Globus pallidus (tissue), 1 donor: ENCODE measurements at regions not wholly inside any gene's neighbourhood (a gene's known extent, or its start where the extent isn't known, plus 50 kb on each side); places are given as distances from the start of the nearest gene placed in this dataset.
A peak's percentile ranks its signal among the peaks of the same experiment; 100 is the strongest.

Experiments
- DNase-seq: peaks from one replicate; pipeline ENCODE4 v3.0.0-alpha.2; 2015; ENCODE audit warnings: low spot score

GRCh38 chr9:94159069-94159939, 75.0 kb downstream of the PTPDC1 start:
- no peak for DNase-seq

- DNase-seq: no peak
Observed at GRCh38 chr9:94160594-94161501, 76.6 kb downstream of the PTPDC1 start.

GRCh38 chr9:94161673-94162072, 77.4 kb downstream of the PTPDC1 start:
- DNase-seq: no peak

- no peak for DNase-seq
Observed at GRCh38 chr9:94164806-94165549, 80.7 kb downstream of the PTPDC1 start.

GRCh38 chr9:94165592-94166235, 81.5 kb downstream of the PTPDC1 start:
- DNase-seq: peak; percentile 99

GRCh38 chr9:94166236-94166975, 82.1 kb downstream of the PTPDC1 start:
- peak; percentile 98 for DNase-seq

- DNase-seq: no peak
Observed at GRCh38 chr9:94166976-94167346, 82.7 kb downstream of the PTPDC1 start.

- no peak for DNase-seq
Observed at GRCh38 chr9:94167376-94167890, 83.2 kb downstream of the PTPDC1 start.

- DNase-seq: no peak
Observed at GRCh38 chr9:94168203-94169000, 84.1 kb downstream of the PTPDC1 start.

GRCh38 chr9:94169968-94170367, 85.7 kb downstream of the PTPDC1 start:
- DNase-seq: no peak

- no peak for DNase-seq
Observed at GRCh38 chr9:94173632-94174031, 85.5 kb upstream of the ZNF169 start.

GRCh38 chr9:94174164-94174563, 84.9 kb upstream of the ZNF169 start:
- no peak for DNase-seq

- no peak for DNase-seq
Observed at GRCh38 chr9:94175669-94176068, 83.4 kb upstream of the ZNF169 start.

GRCh38 chr9:94176608-94177007, 82.5 kb upstream of the ZNF169 start:
- no peak for DNase-seq

- DNase-seq: no peak
Observed at GRCh38 chr9:94178927-94179326, 80.2 kb upstream of the ZNF169 start.

- no peak for DNase-seq
Observed at GRCh38 chr9:94181408-94182181, 77.5 kb upstream of the ZNF169 start.

GRCh38 chr9:94182532-94182931, 76.6 kb upstream of the ZNF169 start:
- DNase-seq: no peak

- DNase-seq: no peak
Observed at GRCh38 chr9:94183240-94183999, 75.7 kb upstream of the ZNF169 start.
